Body of pancreas (tissue), 4 donors: ENCODE measurements at regions not wholly inside any gene's neighbourhood (a gene's known extent, or its start where the extent isn't known, plus 50 kb on each side); places are given as distances from the start of the nearest gene placed in this dataset.

Experiments
- ATAC-seq: fragments of 150-250 bp; one replicate; pipeline ENCODE4 v1.9.1; 2016
- DNase-seq, 4 donors: peaks; one replicate each; pipeline ENCODE4 v3.0.0-alpha.2; 2019
- H3K27ac ChIP-seq, 4 donors: fragments of 200-600 bp; sonication (generic); 1 replicate in 3 of 4; 2 replicates in 1 of 4; pipeline versions ENCODE4 v1.5.1 to v1.6.1; 2016 to 2019; ENCODE audit warnings: mild to moderate bottlenecking in 1 of 4, mixed read lengths in 1 of 4, moderate library complexity in 1 of 4
- H3K27me3 ChIP-seq, 2 donors: fragments of 200-600 bp; sonication (generic); one replicate each; pipeline ENCODE4 v1.6.0; 2016; ENCODE audit warnings: mild to moderate bottlenecking in 1 of 2
- H3K36me3 ChIP-seq, 2 donors: fragments of 200-600 bp; sonication (generic); replicated peaks in 1 of 2; 2 replicates each; pipeline ENCODE4 v1.5.1; 2016; ENCODE audit warnings: low read depth in 2 of 2; ENCODE audit not compliant: insufficient read depth in 1 of 2
- H3K4me1 ChIP-seq: fragments of 200-600 bp; sonication (generic); one replicate; pipeline ENCODE4 v1.6.0; 2016
- H3K4me3 ChIP-seq, 2 donors: fragments of 200-600 bp; sonication (generic); 1 replicate in 1 of 2; 2 replicates in 1 of 2; pipeline ENCODE4 v1.5.1; 2016 to 2019
- H3K9me3 ChIP-seq, 3 donors: fragments of 200-600 bp; sonication (generic); 1 replicate in 2 of 3; 2 replicates in 1 of 3; pipeline ENCODE4 v1.5.1; 2016
- POLR2A ChIP-seq, 3 donors: fragments of 450-650 bp; IDR thresholded peaks; one replicate each; pipeline ENCODE4 v1.6.1; 2016; ENCODE audit warnings: antibody characterized with exemption in 3 of 3, mild to moderate bottlenecking in 2 of 3
- WGBS, 2 donors: methylation state at CpG; one replicate each; pipeline ENCODE4 v1.1.5; 2017; 5-methylcytosine and 5-hydroxymethylcytosine counted together
- intact Hi-C: fragments of 100-400 bp; cut with DNase I; formaldehyde crosslinking; loops from one replicate; pipeline ENCODE4 v1.15.1; 2023
- TF ChIP-seq, protein P1 (sequence below), 7 experiments: fragments of 450-650 bp in 4 of 7; fragments of 200-600 bp in 3 of 7; sonication (generic) in 3 of 7; IDR thresholded peaks; one replicate each; pipeline ENCODE4 v1.5.1; 2016 to 2019; ENCODE audit warnings: antibody characterized with exemption in 7 of 7

DNA sequence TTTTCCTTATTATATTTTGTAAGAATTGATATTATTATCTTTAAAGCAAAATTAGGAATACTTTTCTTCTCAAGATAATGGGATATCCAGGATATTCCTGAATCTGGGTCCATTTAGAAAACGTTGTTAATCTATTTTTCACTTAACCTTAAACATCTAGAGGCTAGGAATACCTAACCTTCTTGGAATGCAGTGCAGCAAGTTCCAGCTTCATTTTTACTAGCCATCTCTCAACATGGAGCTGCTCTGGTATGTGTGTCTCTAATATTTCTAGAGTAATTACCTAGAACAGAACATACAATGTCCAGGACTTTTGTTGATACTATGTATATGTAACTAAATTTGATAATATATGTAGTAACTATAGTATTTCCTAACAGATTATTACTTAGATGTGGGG, 87.8 kb upstream of the NLGN4Y start:
- Histone ChIP-seq H3K27me3 (no peaks in the 10 kb centered on the region), H3K36me3 (no peaks in the 10 kb centered on the region), H3K4me3 (no peak overlapping the region), H3K9me3 (no peaks in the 10 kb centered on the region), H3K4me1 (no peaks in the 10 kb centered on the region), H3K27ac (no peak overlapping the region)
- intact Hi-C loops = no loop called here
- no peak for TF ChIP-seq POLR2A (IDR thresholded peaks at IDR 0.05)
- TF ChIP-seq, protein P1, sequence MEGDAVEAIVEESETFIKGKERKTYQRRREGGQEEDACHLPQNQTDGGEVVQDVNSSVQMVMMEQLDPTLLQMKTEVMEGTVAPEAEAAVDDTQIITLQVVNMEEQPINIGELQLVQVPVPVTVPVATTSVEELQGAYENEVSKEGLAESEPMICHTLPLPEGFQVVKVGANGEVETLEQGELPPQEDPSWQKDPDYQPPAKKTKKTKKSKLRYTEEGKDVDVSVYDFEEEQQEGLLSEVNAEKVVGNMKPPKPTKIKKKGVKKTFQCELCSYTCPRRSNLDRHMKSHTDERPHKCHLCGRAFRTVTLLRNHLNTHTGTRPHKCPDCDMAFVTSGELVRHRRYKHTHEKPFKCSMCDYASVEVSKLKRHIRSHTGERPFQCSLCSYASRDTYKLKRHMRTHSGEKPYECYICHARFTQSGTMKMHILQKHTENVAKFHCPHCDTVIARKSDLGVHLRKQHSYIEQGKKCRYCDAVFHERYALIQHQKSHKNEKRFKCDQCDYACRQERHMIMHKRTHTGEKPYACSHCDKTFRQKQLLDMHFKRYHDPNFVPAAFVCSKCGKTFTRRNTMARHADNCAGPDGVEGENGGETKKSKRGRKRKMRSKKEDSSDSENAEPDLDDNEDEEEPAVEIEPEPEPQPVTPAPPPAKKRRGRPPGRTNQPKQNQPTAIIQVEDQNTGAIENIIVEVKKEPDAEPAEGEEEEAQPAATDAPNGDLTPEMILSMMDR (IDR thresholded peaks at IDR 0.05) = no peak
- WGBS, 2 donors = 4% methylated on average over 1 of the region's 1 CpG
- DNase-seq (no peak), ATAC-seq (no peak)

DNA sequence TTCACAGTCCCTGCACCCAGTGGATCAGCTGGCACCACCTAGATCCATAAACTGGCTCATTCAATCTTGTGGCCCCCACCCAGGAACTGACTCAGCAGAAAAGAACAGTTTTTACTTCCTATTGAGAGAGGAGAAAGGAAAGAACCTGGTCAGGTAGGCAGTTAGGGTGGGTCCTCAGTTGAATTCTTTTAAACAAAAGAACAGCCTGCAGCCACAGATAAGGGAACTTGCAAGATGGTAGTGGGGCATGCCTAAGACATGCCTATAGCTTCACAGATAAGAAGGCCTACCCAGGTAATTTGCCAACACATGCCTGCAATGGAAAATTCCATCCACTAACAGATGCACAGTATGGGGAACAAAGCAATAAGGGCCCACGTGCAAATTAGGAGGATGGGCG, 86.7 kb upstream of the NLGN4Y start:
- H3K27me3 ChIP-seq = no peaks in the 10 kb centered on the region
- no peaks in the 10 kb centered on the region for H3K9me3 ChIP-seq
- no peak overlapping the region for H3K27ac ChIP-seq
- WGBS, 2 donors = 68 to 84% methylated on average over 2 of the region's 2 CpGs
- H3K4me3 ChIP-seq = no peak overlapping the region
- ATAC-seq (no peak), DNase-seq (no peak)
- TF ChIP-seq POLR2A (IDR thresholded peaks at IDR 0.05) = no peak
- TF ChIP-seq, protein P1 (IDR thresholded peaks at IDR 0.05) = no peak
- no peaks in the 10 kb centered on the region for H3K36me3 ChIP-seq
- intact Hi-C loops = no loop called here
- H3K4me1 ChIP-seq = no peaks in the 10 kb centered on the region

DNA sequence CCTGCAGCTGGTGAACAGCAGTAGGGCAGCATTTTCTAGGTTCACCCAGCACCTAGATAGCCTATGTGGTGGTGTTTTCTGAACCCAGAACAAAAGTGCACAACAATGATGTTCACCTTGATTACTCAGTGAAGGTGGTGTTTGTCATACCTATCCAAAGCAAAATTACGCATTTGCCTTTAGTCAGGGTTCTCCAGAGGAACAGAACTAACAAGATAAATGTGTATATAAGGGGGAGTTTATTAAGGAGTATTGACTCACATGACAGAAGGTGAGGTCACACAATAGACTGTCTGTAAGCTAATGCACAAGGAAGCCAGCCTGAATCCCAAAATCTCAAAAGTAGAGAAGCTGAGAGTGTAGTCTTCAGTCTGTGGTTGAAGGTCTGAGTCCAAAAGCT, 85.9 kb upstream of the NLGN4Y start:
- no peak overlapping the region for H3K4me3 ChIP-seq
- WGBS, 2 donors = 13 to 73% methylated on average over 1 of the region's 1 CpG
- no peak for ATAC-seq
- intact Hi-C loops = no loop called here
- no peak for DNase-seq
- no peaks in the 10 kb centered on the region for H3K9me3 ChIP-seq
- H3K27ac ChIP-seq = no peak overlapping the region
- no peaks in the 10 kb centered on the region for H3K27me3 ChIP-seq
- no peaks in the 10 kb centered on the region for H3K4me1 ChIP-seq
- TF ChIP-seq, protein P1 (IDR thresholded peaks at IDR 0.05) = no peak
- no peak for TF ChIP-seq POLR2A (IDR thresholded peaks at IDR 0.05)
- no peaks in the 10 kb centered on the region for H3K36me3 ChIP-seq

DNA sequence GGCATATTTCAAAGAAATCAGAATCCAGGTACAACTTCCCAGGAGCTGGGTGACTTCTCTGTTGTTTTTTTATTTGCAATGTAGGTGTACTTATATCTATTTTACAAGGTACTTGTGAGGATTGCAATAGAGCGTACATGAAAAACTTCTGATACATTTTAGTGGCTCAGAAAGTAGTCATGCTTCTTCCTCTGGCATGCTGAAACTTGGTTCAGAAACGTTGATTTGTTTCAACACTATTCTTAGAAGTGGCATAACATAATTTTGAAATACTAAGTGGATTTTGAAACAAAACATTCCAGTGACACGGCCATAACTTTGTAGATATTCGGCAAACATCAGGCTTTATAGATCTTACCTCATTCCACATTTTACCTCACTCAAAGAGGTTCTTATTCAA, 79.8 kb upstream of the NLGN4Y start:
- no peaks in the 10 kb centered on the region for H3K4me1 ChIP-seq
- H3K4me3 ChIP-seq = no peak overlapping the region
- DNase-seq (no peak), ATAC-seq (no peak)
- H3K27ac ChIP-seq = no peak overlapping the region
- 39 to 41% methylated on average over 4 of the region's 4 CpGs for WGBS, 2 donors
- H3K9me3 ChIP-seq = no peaks in the 10 kb centered on the region
- no peaks in the 10 kb centered on the region for H3K27me3 ChIP-seq
- H3K36me3 ChIP-seq = no peaks in the 10 kb centered on the region
- intact Hi-C loops = no loop called here
- no peak for TF ChIP-seq POLR2A (IDR thresholded peaks at IDR 0.05)
- TF ChIP-seq, protein P1 (IDR thresholded peaks at IDR 0.05) = no peak

DNA sequence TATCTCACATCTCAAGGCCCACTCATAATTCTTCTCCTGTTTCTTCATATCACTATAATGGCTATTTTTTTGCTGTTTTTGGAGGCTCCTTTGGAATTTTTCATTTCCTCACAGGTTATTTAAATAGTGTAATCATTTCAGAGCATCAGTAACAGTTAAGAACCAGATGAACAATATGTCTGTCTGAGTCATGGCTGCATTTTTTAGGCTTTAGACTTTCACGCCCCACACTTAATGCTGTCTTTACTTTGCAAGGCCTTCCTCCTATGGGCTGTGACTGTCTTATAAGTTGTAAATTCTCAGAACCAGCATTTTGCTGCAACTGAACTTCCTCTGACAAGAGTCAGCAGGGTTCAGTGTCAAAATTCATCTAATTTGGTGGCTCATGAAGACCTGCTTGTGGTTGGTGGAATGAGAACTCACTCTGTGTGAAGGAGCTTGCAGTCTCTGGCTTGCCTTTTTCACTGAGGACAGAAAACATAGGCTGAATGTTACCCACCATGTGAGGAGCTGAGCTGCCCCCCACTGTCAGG, 56.1 kb upstream of the NLGN4Y start:
- no peak for DNase-seq
- no peaks in the 10 kb centered on the region for H3K36me3 ChIP-seq
- 62 to 75% methylated on average over 1 of the region's 1 CpG for whole genome bisulfite sequencing, 2 donors
- H3K9me3 ChIP-seq = no peaks in the 10 kb centered on the region
- no peak for TF ChIP-seq POLR2A (IDR thresholded peaks at IDR 0.05)
- ATAC-seq = no peak
- no peaks in the 10 kb centered on the region for H3K27me3 ChIP-seq
- H3K4me1 ChIP-seq = no peaks in the 10 kb centered on the region
- H3K4me3 ChIP-seq = no peak overlapping the region
- intact Hi-C loops = no loop called here
- no peak overlapping the region for H3K27ac ChIP-seq
